IgD-negative memory B cell (primary cell): ENCODE measurements at regions not wholly inside any gene's neighbourhood (a gene's known extent, or its start where the extent isn't known, plus 50 kb on each side); places are given as distances from the start of the nearest gene placed in this dataset.
"Not testable (repeated sequence)": the region's sequence is repeated elsewhere in the genome, so short reads cannot be mapped to it uniquely, and the experiment has no call there.

Experiments used
- H3K27ac Mint-ChIP-seq, 3 donors: one replicate each; pipeline ENCODE4 v1.8.0; 2020 to 2022; ENCODE audit warnings: mild to moderate bottlenecking in 3 of 3, mixed read lengths in 3 of 3, moderate library complexity in 1 of 3
- H3K27me3 Mint-ChIP-seq: one replicate; pipeline ENCODE4 v1.8.0; 2021; ENCODE audit warnings: mixed read lengths
- H3K36me3 Mint-ChIP-seq: one replicate; pipeline ENCODE4 v1.8.0; 2020; ENCODE audit warnings: mild to moderate bottlenecking, mixed read lengths
- H3K4me1 Mint-ChIP-seq, 3 donors: one replicate each; pipeline ENCODE4 v1.8.0; 2020 to 2022; ENCODE audit warnings: mixed read lengths in 3 of 3, mild to moderate bottlenecking in 1 of 3
- H3K4me3 Mint-ChIP-seq, 4 donors: one replicate each; pipeline ENCODE4 v1.8.0; 2020 to 2022; ENCODE audit warnings: mild to moderate bottlenecking in 4 of 4, mixed read lengths in 4 of 4, moderate library complexity in 3 of 4
- H3K9me3 Mint-ChIP-seq, 3 donors: one replicate each; pipeline ENCODE4 v1.8.0; 2020 to 2021; ENCODE audit warnings: mixed read lengths in 3 of 3, mild to moderate bottlenecking in 1 of 3

GRCh38 chr6:92648364-92649086 lies 770.8 kb downstream of the EPHA7 start:
- Mint-ChIP-seq H3K27me3 (no peaks in the 10 kb centered on the region), H3K27ac (no peak overlapping the region), H3K4me1 (no peaks in the 10 kb centered on the region), H3K9me3 (peaks cover 0 to 16% (median 3%) of the 10 kb centered on the region in 3 donors), H3K4me3 (no peak overlapping the region), H3K36me3 (no peaks in the 10 kb centered on the region)

GRCh38 chr6:92647630-92648029 lies 771.7 kb downstream of the EPHA7 start:
- no peak overlapping the region for H3K27ac Mint-ChIP-seq
- H3K36me3 Mint-ChIP-seq: no peaks in the 10 kb centered on the region
- H3K4me1 Mint-ChIP-seq: no peaks in the 10 kb centered on the region
- no peak overlapping the region for H3K4me3 Mint-ChIP-seq
- H3K27me3 Mint-ChIP-seq: no peaks in the 10 kb centered on the region
- H3K9me3 Mint-ChIP-seq: peaks cover 0 to 18% (median 3%) of the 10 kb centered on the region in 3 donors

GRCh38 chr6:92644104-92644791 lies 775.1 kb downstream of the EPHA7 start:
- not testable (repeated sequence) for H3K4me1 Mint-ChIP-seq, H3K36me3 Mint-ChIP-seq, H3K4me3 Mint-ChIP-seq, H3K27me3 Mint-ChIP-seq, H3K27ac Mint-ChIP-seq
- peaks cover 0 to 17% (median 3%) of the 10 kb centered on the region in 3 donors for H3K9me3 Mint-ChIP-seq

GRCh38 chr6:92635553-92636153 lies 783.7 kb downstream of the EPHA7 start:
- Mint-ChIP-seq H3K4me1 (no peaks in the 10 kb centered on the region), H3K9me3 (peaks cover 0 to 4% (median 2%) of the 10 kb centered on the region in 3 donors), H3K27me3 (no peaks in the 10 kb centered on the region), H3K4me3 (no peak overlapping the region), H3K36me3 (peaks cover 3% of the 10 kb centered on the region), H3K27ac (no peak overlapping the region)

- no peaks in the 10 kb centered on the region for H3K36me3 Mint-ChIP-seq
- no peak overlapping the region for H3K4me3 Mint-ChIP-seq
- no peaks in the 10 kb centered on the region for H3K27me3 Mint-ChIP-seq
- H3K27ac Mint-ChIP-seq: no peak overlapping the region
- no peaks in the 10 kb centered on the region for H3K4me1 Mint-ChIP-seq
- peaks cover 0 to under 1% (median 0%) of the 10 kb centered on the region in 3 donors for H3K9me3 Mint-ChIP-seq
Observed at GRCh38 chr6:92634561-92634960, 784.8 kb downstream of the EPHA7 start.

- no peaks in the 10 kb centered on the region for H3K4me1 Mint-ChIP-seq
- H3K4me3 Mint-ChIP-seq: no peak overlapping the region
- no peaks in the 10 kb centered on the region for H3K36me3 Mint-ChIP-seq
- peaks cover 0 to 4% (median 0%) of the 10 kb centered on the region in 3 donors for H3K9me3 Mint-ChIP-seq
- H3K27ac Mint-ChIP-seq: no peak overlapping the region
- no peaks in the 10 kb centered on the region for H3K27me3 Mint-ChIP-seq
Observed at GRCh38 chr6:92623431-92623830, 795.9 kb downstream of the EPHA7 start.

GRCh38 chr6:92617721-92618120 lies 801.6 kb downstream of the EPHA7 start:
- Mint-ChIP-seq H3K4me3 (no peak overlapping the region), H3K9me3 (peaks cover 2 to 13% (median 3%) of the 10 kb centered on the region in 3 donors), H3K27ac (no peak overlapping the region), H3K27me3 (no peaks in the 10 kb centered on the region), H3K36me3 (no peaks in the 10 kb centered on the region), H3K4me1 (no peaks in the 10 kb centered on the region)

- Mint-ChIP-seq H3K36me3 (no peaks in the 10 kb centered on the region), H3K9me3 (peaks cover 6 to 42% (median 7%) of the 10 kb centered on the region in 3 donors), H3K4me3 (no peak overlapping the region), H3K27ac (no peak overlapping the region), H3K4me1 (peaks cover 0 to 1% (median 0%) of the 10 kb centered on the region in 3 donors), H3K27me3 (no peaks in the 10 kb centered on the region)
Observed at GRCh38 chr6:92608751-92609150, 810.6 kb downstream of the EPHA7 start.

GRCh38 chr6:92593201-92593600 lies 826.2 kb downstream of the EPHA7 start:
- Mint-ChIP-seq H3K27me3 (no peaks in the 10 kb centered on the region), H3K4me1 (no peaks in the 10 kb centered on the region), H3K27ac (no peak overlapping the region), H3K4me3 (no peak overlapping the region), H3K36me3 (no peaks in the 10 kb centered on the region), H3K9me3 (no peaks in the 10 kb centered on the region)

GRCh38 chr6:92589996-92590395 lies 829.4 kb downstream of the EPHA7 start:
- no peaks in the 10 kb centered on the region for H3K36me3 Mint-ChIP-seq

GRCh38 chr6:92588148-92588547 lies 831.2 kb downstream of the EPHA7 start:
- peaks cover 3 to 10% (median 4%) of the 10 kb centered on the region in 3 donors for H3K9me3 Mint-ChIP-seq
- no peaks in the 10 kb centered on the region for H3K4me1 Mint-ChIP-seq
- H3K36me3 Mint-ChIP-seq: no peaks in the 10 kb centered on the region
- H3K27ac Mint-ChIP-seq: no peak overlapping the region
- no peak overlapping the region for H3K4me3 Mint-ChIP-seq
- H3K27me3 Mint-ChIP-seq: no peaks in the 10 kb centered on the region

More at GRCh38 chr6:92589996-92590395, 829.4 kb downstream of the EPHA7 start:
- Mint-ChIP-seq H3K4me3 (no peak overlapping the region), H3K9me3 (peaks cover 3 to 7% (median 4%) of the 10 kb centered on the region in 3 donors), H3K27me3 (no peaks in the 10 kb centered on the region), H3K27ac (no peak overlapping the region), H3K4me1 (no peaks in the 10 kb centered on the region)

- Mint-ChIP-seq H3K9me3 (peaks cover 4 to 10% (median 5%) of the 10 kb centered on the region in 3 donors), H3K27ac (no peak overlapping the region), H3K27me3 (no peaks in the 10 kb centered on the region), H3K4me3 (no peak overlapping the region), H3K4me1 (no peaks in the 10 kb centered on the region), H3K36me3 (no peaks in the 10 kb centered on the region)
Observed at GRCh38 chr6:92587525-92587924, 831.8 kb downstream of the EPHA7 start.

- Mint-ChIP-seq H3K36me3 (no peaks in the 10 kb centered on the region), H3K9me3 (peaks cover 5 to 10% (median 6%) of the 10 kb centered on the region in 3 donors), H3K27me3 (no peaks in the 10 kb centered on the region), H3K4me3 (no peak overlapping the region), H3K27ac (no peak overlapping the region), H3K4me1 (no peaks in the 10 kb centered on the region)
Observed at GRCh38 chr6:92586236-92586977, 833.0 kb downstream of the EPHA7 start.

GRCh38 chr6:92582211-92582610 lies 837.1 kb downstream of the EPHA7 start:
- Mint-ChIP-seq H3K9me3 (peaks cover 6 to 10% (median 7%) of the 10 kb centered on the region in 3 donors), H3K4me1 (no peaks in the 10 kb centered on the region), H3K4me3 (no peak overlapping the region), H3K27ac (no peak overlapping the region), H3K27me3 (no peaks in the 10 kb centered on the region), H3K36me3 (peaks cover 2% of the 10 kb centered on the region)
